ENCODE measurements at regions not wholly inside any gene's neighbourhood (a gene's known extent, or its start where the extent isn't known, plus 50 kb on each side); places are given as distances from the start of the nearest gene placed in this dataset.
"Not testable (repeated sequence)": the region's sequence is repeated elsewhere in the genome, so short reads cannot be mapped to it uniquely, and the experiment has no call there.

- no peak overlapping the region for H3K4me3 ChIP-seq
- no peaks in the 10 kb centered on the region for H3K36me3 ChIP-seq
- H3K4me1 ChIP-seq = peaks cover 6% of the 10 kb centered on the region
- TF ChIP-seq, protein P1, sequence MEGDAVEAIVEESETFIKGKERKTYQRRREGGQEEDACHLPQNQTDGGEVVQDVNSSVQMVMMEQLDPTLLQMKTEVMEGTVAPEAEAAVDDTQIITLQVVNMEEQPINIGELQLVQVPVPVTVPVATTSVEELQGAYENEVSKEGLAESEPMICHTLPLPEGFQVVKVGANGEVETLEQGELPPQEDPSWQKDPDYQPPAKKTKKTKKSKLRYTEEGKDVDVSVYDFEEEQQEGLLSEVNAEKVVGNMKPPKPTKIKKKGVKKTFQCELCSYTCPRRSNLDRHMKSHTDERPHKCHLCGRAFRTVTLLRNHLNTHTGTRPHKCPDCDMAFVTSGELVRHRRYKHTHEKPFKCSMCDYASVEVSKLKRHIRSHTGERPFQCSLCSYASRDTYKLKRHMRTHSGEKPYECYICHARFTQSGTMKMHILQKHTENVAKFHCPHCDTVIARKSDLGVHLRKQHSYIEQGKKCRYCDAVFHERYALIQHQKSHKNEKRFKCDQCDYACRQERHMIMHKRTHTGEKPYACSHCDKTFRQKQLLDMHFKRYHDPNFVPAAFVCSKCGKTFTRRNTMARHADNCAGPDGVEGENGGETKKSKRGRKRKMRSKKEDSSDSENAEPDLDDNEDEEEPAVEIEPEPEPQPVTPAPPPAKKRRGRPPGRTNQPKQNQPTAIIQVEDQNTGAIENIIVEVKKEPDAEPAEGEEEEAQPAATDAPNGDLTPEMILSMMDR (IDR thresholded peaks at IDR 0.05) = peak in 1 of 3 experiments; percentile 48
- TF ChIP-seq POLR2AphosphoS5 (IDR thresholded peaks at IDR 0.05; ENCODE audit: insufficient read depth in 1 of 2, low read depth in 1 of 2) = no peak
- no peak for TF ChIP-seq POLR2A (IDR thresholded peaks at IDR 0.05)
- no peaks in the 10 kb centered on the region for H3K9me3 ChIP-seq
- DNase-seq (ENCODE audit: extremely low spot score in 2 of 2) = no peak
- intact Hi-C loops (cut with DNase I) = no loop called here
- H3K27me3 ChIP-seq = no peaks in the 10 kb centered on the region
- no peak overlapping the region for H3K27ac ChIP-seq
Measured at GRCh38 chr4:150010525-150011126, 67.6 kb upstream of the DCLK2 start.

DNA sequence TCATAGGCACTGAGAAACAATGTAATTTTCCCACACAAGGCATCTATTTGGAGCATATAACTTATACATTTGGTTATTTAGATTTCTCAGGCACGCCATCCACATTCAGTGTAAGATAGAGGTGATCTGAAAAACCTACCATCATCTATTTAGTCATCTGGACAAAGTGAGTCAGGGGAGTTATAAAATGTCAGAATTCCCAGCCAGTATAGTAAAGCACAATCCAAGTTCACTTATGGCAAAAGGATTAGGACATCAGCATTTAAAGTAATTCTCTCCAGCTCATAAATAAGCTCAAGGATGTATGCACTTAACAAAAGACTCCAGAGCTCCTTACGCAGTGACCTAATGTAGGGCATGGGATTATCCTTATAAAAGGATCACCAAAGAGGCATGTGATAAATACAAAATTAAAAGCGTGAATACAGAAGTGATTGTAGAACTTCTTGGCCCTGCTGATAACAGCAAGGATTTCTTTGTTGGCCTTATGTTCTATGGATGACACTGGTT lies 65.3 kb upstream of the DCLK2 start:
- TF ChIP-seq, protein P1 (IDR thresholded peaks at IDR 0.05) = no peak
- TF ChIP-seq POLR2AphosphoS5 (IDR thresholded peaks at IDR 0.05; ENCODE audit: insufficient read depth in 1 of 2, low read depth in 1 of 2) (no peak), POLR2A (IDR thresholded peaks at IDR 0.05) (no peak)

GRCh38 chr4:150015910-150016309 lies 62.3 kb upstream of the DCLK2 start:
- H3K4me3 ChIP-seq; H3K4me1 ChIP-seq; intact Hi-C loops (cut with DNase I); H3K36me3 ChIP-seq; H3K27me3 ChIP-seq; H3K27ac ChIP-seq; DNase-seq (ENCODE audit: extremely low spot score in 2 of 2); H3K9me3 ChIP-seq: not testable (repeated sequence)

More for the DNA sequence above, 65.3 kb upstream of the DCLK2 start:
- Histone ChIP-seq H3K9me3 (no peaks in the 10 kb centered on the region), H3K27me3 (no peaks in the 10 kb centered on the region), H3K36me3 (no peaks in the 10 kb centered on the region), H3K27ac (no peak overlapping the region), H3K4me3 (no peak overlapping the region), H3K4me1 (no peaks in the 10 kb centered on the region)
- DNase-seq (ENCODE audit: extremely low spot score in 2 of 2) = no peak
- intact Hi-C loops (cut with DNase I) = no loop called here

DNA sequence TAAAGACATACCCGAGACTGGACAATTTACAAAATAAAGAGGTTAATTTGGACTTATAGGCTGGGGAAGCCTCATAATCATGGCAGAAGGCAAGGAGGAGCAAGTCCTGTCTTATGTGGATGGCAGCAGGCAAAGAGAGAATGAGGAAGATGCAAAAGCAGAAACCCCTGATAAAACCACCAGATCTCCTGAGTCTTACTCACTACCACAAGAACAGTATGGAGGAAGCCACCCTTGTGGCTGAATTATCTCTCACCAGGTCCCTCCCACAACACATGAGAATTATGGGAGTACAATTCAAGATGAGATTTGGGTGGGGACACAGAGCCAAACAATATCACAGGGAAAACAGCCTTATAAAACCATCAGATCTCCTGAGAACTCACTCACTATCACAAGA lies 61.6 kb upstream of the DCLK2 start:
- DNase-seq (ENCODE audit: extremely low spot score in 2 of 2); H3K27ac ChIP-seq; H3K9me3 ChIP-seq; intact Hi-C loops (cut with DNase I); H3K4me1 ChIP-seq; H3K4me3 ChIP-seq; H3K36me3 ChIP-seq; H3K27me3 ChIP-seq: not testable (repeated sequence)

DNA sequence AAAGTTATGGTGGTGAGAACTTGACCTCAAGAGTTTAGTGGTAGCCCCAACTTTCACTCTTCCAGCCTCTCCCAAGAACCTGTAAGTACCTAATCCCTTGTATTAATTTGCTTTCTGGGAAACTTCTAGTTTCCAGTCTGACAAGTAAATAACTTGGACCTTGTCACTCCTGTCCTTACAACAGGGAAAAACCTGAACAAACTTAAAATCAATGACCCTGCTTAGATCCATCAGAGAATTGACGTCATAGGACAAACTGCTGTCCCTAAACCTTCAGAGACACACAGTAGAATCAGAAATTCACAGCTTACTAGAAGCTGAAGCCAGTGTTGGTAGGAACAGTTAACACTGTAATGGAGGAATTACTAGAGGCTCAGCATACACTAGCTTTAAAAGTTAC lies 60.0 kb upstream of the DCLK2 start:
- Histone ChIP-seq H3K27ac (no peak overlapping the region), H3K9me3 (no peaks in the 10 kb centered on the region), H3K4me3 (no peak overlapping the region), H3K36me3 (no peaks in the 10 kb centered on the region), H3K27me3 (no peaks in the 10 kb centered on the region), H3K4me1 (no peaks in the 10 kb centered on the region)
- TF ChIP-seq, protein P1 (IDR thresholded peaks at IDR 0.05) = no peak
- TF ChIP-seq POLR2A (IDR thresholded peaks at IDR 0.05) (no peak), POLR2AphosphoS5 (IDR thresholded peaks at IDR 0.05; ENCODE audit: insufficient read depth in 1 of 2, low read depth in 1 of 2) (no peak)
- intact Hi-C loops (cut with DNase I) = no loop called here
- DNase-seq (ENCODE audit: extremely low spot score in 2 of 2) = no peak

- no peaks in the 10 kb centered on the region for H3K4me1 ChIP-seq
- no peak overlapping the region for H3K27ac ChIP-seq
- intact Hi-C loops (cut with DNase I) = no loop called here
- TF ChIP-seq POLR2A (IDR thresholded peaks at IDR 0.05) (no peak), POLR2AphosphoS5 (IDR thresholded peaks at IDR 0.05; ENCODE audit: insufficient read depth in 1 of 2, low read depth in 1 of 2) (no peak)
- TF ChIP-seq, protein P1 (IDR thresholded peaks at IDR 0.05) = no peak
- no peaks in the 10 kb centered on the region for H3K36me3 ChIP-seq
- no peak overlapping the region for H3K4me3 ChIP-seq
- DNase-seq (ENCODE audit: extremely low spot score in 2 of 2) = no peak
- H3K9me3 ChIP-seq = no peaks in the 10 kb centered on the region
- no peaks in the 10 kb centered on the region for H3K27me3 ChIP-seq
Measured at GRCh38 chr4:150021483-150021882, 56.8 kb upstream of the DCLK2 start.
